ENCODE measurements at regions not wholly inside any gene's neighbourhood (a gene's known extent, or its start where the extent isn't known, plus 50 kb on each side); places are given as distances from the start of the nearest gene placed in this dataset.
"Not testable (repeated sequence)": the region's sequence is repeated elsewhere in the genome, so short reads cannot be mapped to it uniquely, and the experiment has no call there.

DNA sequence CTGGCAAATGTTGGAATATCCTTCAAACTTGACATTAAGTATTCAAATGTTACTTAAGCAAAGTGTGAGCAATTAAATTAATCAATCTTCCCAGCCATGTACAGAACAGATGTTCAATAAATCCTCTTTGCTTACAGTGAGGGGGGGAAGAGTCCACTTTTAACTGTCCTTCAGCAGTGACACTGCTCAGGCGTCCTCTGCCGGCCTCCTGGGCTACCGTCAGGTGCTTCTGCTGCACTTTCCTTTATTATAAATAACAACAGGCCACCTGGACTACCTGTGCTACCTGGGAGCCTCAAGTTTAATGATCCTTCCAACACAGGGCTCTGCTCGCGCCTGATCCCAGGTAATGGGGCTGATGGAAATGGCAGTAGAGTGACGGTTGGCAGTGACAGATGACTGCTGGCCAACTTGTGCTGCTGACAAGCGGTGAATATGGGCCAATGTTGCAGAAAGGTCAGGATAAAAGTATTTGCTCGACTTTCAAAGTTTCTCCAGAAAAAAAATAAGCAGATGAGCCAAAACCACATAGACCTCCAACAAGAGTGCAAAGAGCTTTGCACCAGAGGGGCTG, 460.0 kb upstream of the ZNF507 start:
- no peak for DNase-seq (ENCODE audit: low read depth)
- no peak for TF ChIP-seq CTCF (IDR thresholded peaks at IDR 0.05; ENCODE audit: insufficient read depth, low read depth, low read length)
- no peak overlapping the region for H3K4me3 ChIP-seq (ENCODE audit: low read depth, low read length)

- no peak overlapping the region for H3K4me3 ChIP-seq (ENCODE audit: low read depth, low read length)
- no peak for DNase-seq (ENCODE audit: low read depth)
These were observed 455.2 kb upstream of the ZNF507 start for GRCh38 chr19:31890230-31890629.

DNA sequence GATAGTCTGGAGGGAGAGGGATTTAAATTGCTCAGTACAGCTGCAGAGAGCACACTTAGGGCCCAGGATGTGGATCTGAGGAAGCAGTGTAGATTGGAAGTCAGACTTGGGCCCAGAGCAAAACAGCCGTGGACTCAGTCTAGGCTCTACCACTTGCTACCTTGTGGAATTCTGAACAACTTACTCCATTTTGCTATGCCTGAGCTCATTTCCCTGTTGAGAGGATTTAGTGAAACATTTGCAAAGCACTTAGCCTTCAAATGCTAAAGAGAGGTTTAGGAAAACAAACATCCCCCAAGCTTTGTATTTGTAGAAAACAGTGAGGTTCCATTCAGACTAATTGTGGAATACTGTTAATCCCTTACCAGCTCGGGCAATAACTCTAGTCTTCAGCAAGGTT, 453.4 kb upstream of the ZNF507 start:
- TF ChIP-seq CTCF (IDR thresholded peaks at IDR 0.05; ENCODE audit: insufficient read depth, low read depth, low read length) = no peak
- DNase-seq (ENCODE audit: low read depth) = no peak

More at GRCh38 chr19:31890230-31890629, 455.2 kb upstream of the ZNF507 start:
- no peak for TF ChIP-seq CTCF (IDR thresholded peaks at IDR 0.05; ENCODE audit: insufficient read depth, low read depth, low read length)

GRCh38 chr19:31893491-31893890, 451.9 kb upstream of the ZNF507 start:
- not testable (repeated sequence) for H3K4me3 ChIP-seq (ENCODE audit: low read depth, low read length); DNase-seq (ENCODE audit: low read depth)

More for the DNA sequence above, 453.4 kb upstream of the ZNF507 start:
- H3K4me3 ChIP-seq (ENCODE audit: low read depth, low read length) = no peak overlapping the region

GRCh38 chr19:31894451-31894850, 451.0 kb upstream of the ZNF507 start:
- no peak for DNase-seq (ENCODE audit: low read depth)
- no peak for TF ChIP-seq CTCF (IDR thresholded peaks at IDR 0.05; ENCODE audit: insufficient read depth, low read depth, low read length)
- no peak overlapping the region for H3K4me3 ChIP-seq (ENCODE audit: low read depth, low read length)

DNA sequence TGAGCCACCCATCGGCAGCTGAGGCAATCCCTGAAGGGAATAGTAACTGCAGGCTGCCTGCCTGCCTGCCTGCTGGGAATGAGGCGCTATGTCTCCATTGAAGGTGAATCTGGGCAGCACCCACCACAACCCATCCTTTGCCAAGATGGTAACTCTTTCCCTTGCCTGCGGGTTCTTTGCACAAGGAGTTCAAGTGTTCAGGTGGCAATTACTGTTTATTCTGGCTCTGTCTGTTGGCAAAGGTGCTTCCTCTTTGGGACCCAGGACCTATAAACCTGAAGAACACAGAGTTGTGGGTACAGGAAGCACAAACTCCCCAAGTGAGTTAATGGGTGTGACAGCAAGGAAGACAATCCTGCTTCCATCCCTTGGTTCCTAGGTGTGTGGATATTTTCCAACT, 448.1 kb upstream of the ZNF507 start:
- DNase-seq (ENCODE audit: low read depth) = no peak
- TF ChIP-seq CTCF (IDR thresholded peaks at IDR 0.05; ENCODE audit: insufficient read depth, low read depth, low read length) = no peak
- H3K4me3 ChIP-seq (ENCODE audit: low read depth, low read length) = no peak overlapping the region

DNA sequence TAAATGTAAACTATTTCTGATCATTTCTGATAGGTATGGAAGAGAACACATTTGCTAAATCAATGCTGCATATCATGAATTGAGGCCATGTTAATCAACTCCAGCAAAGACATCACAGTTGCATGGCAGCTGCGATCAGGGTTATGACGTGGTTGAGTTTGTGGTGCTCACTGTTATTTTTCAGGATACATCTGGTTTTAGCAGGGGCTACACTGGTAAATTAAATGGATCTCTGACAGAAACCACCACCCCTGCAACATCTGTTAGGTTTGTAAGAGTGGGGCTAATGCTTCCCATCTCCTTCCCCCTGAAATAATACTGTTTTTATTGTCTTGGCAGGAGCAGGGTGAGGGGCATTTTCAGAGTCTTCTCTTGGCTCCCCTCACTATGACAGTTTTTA, 444.4 kb upstream of the ZNF507 start:
- DNase-seq (ENCODE audit: low read depth) = no peak
- no peak overlapping the region for H3K4me3 ChIP-seq (ENCODE audit: low read depth, low read length)
- no peak for TF ChIP-seq CTCF (IDR thresholded peaks at IDR 0.05; ENCODE audit: insufficient read depth, low read depth, low read length)
